CD14-positive monocyte (primary cell): ENCODE measurements at regions not wholly inside any gene's neighbourhood (a gene's known extent, or its start where the extent isn't known, plus 50 kb on each side); places are given as distances from the start of the nearest gene placed in this dataset.

Experiments used
- DNase-seq, 3 donors: peaks; one replicate each; pipeline ENCODE4 v3.0.0-alpha.2; 2011 to 2022
- H2AFZ ChIP-seq: 2 replicates; pipeline ENCODE4 v1.6.0; 2012; ENCODE audit warnings: mild to moderate bottlenecking, low read depth, low read length, inconsistent platforms; ENCODE audit not compliant: insufficient read depth, poor library complexity, severe bottlenecking
- H3K27ac ChIP-seq, 2 donors: 1 replicate in 1 of 2; 2 replicates in 1 of 2; pipeline ENCODE4 v1.5.1; 2012 to 2013; ENCODE audit warnings: low read length in 2 of 2, control low read depth in 1 of 2, inconsistent platforms in 1 of 2, low read depth in 1 of 2, mild to moderate bottlenecking in 1 of 2
- H3K27me3 ChIP-seq, 2 donors: one replicate each; pipeline versions ENCODE4 v1.6.0 to v1.6.1; 2011 to 2013; ENCODE audit warnings: low read length in 2 of 2; ENCODE audit not compliant: control insufficient read depth in 2 of 2, insufficient read depth in 2 of 2
- H3K36me3 ChIP-seq, 2 donors: replicated peaks in 1 of 2; 1 replicate in 1 of 2; 2 replicates in 1 of 2; pipeline versions ENCODE4 v1.5.1 to v1.6.1; 2012 to 2013; ENCODE audit warnings: low read length in 2 of 2, control low read depth in 1 of 2, inconsistent platforms in 1 of 2, mild to moderate bottlenecking in 1 of 2; ENCODE audit not compliant: insufficient read depth in 2 of 2, control insufficient read depth in 1 of 2
- H3K4me1 ChIP-seq, 2 donors: 1 replicate in 1 of 2; 2 replicates in 1 of 2; pipeline versions ENCODE4 v1.5.1 to v1.6.1; 2012 to 2013; ENCODE audit warnings: low read length in 2 of 2, control low read depth in 1 of 2, inconsistent platforms in 1 of 2, mild to moderate bottlenecking in 1 of 2, moderate library complexity in 1 of 2; ENCODE audit not compliant: insufficient read depth in 2 of 2, control insufficient read depth in 1 of 2
- H3K4me2 ChIP-seq: replicated peaks from 2 replicates; pipeline ENCODE3; 2012; ENCODE audit warnings: low read length, moderate library complexity, mild to moderate bottlenecking; ENCODE audit not compliant: poor library complexity, severe bottlenecking; ENCODE audit errors: extremely low read depth
- H3K4me3 ChIP-seq, 3 experiments: fragments of 200-600 bp in 1 of 3; sonication (generic) in 1 of 3; replicated peaks in 1 of 3; 1 replicate in 2 of 3; 2 replicates in 1 of 3; pipeline ENCODE4 v1.5.1; 2011 to 2013; ENCODE audit warnings: low read length in 3 of 3, mild to moderate bottlenecking in 3 of 3, control low read depth in 2 of 3, low read depth in 2 of 3, inconsistent platforms in 1 of 3, moderate library complexity in 1 of 3
- H3K79me2 ChIP-seq: 2 replicates; pipeline ENCODE4 v1.6.0; 2012; ENCODE audit warnings: mild to moderate bottlenecking, control low read depth, inconsistent platforms, low read length, moderate library complexity; ENCODE audit not compliant: insufficient read depth
- H3K9ac ChIP-seq: 2 replicates; pipeline ENCODE4 v1.6.0; 2017; ENCODE audit warnings: low read length, mild to moderate bottlenecking; ENCODE audit not compliant: insufficient read depth, poor library complexity, severe bottlenecking
- H3K9me3 ChIP-seq, 2 donors: replicated peaks in 1 of 2; 1 replicate in 1 of 2; 2 replicates in 1 of 2; pipeline versions ENCODE4 v1.5.1 to v1.6.1; 2012 to 2013; ENCODE audit warnings: low read length in 2 of 2, control low read depth in 1 of 2; ENCODE audit not compliant: control insufficient read depth in 1 of 2, insufficient read depth in 1 of 2
- H4K20me1 ChIP-seq: 2 replicates; pipeline ENCODE4 v1.6.0; 2012; ENCODE audit warnings: mild to moderate bottlenecking, low read length, control low read depth, moderate library complexity; ENCODE audit not compliant: insufficient read depth
- H3K27ac Mint-ChIP-seq, 7 donors: one replicate each; pipeline ENCODE4 v1.8.0; 2020; ENCODE audit warnings: mild to moderate bottlenecking in 7 of 7, mixed read lengths in 7 of 7, moderate library complexity in 6 of 7, inconsistent platforms in 2 of 7
- H3K27me3 Mint-ChIP-seq, 3 donors: one replicate each; pipeline ENCODE4 v1.8.0; 2021 to 2022; ENCODE audit warnings: low read depth in 3 of 3, mild to moderate bottlenecking in 3 of 3, mixed read lengths in 3 of 3, moderate library complexity in 3 of 3, inconsistent platforms in 1 of 3
- H3K36me3 Mint-ChIP-seq, 2 donors: one replicate each; pipeline ENCODE4 v1.8.0; 2020; ENCODE audit warnings: mixed read lengths in 2 of 2, inconsistent platforms in 1 of 2, mild to moderate bottlenecking in 1 of 2
- H3K4me1 Mint-ChIP-seq: one replicate; pipeline ENCODE4 v1.8.0; 2020; ENCODE audit warnings: mild to moderate bottlenecking, mixed read lengths
- H3K4me3 Mint-ChIP-seq, 2 donors: one replicate each; pipeline ENCODE4 v1.8.0; 2020; ENCODE audit warnings: mild to moderate bottlenecking in 2 of 2, mixed read lengths in 2 of 2, moderate library complexity in 1 of 2
- H3K9me3 Mint-ChIP-seq, 7 donors: one replicate each; pipeline ENCODE4 v1.8.0; 2020 to 2022; ENCODE audit warnings: mixed read lengths in 7 of 7, mild to moderate bottlenecking in 6 of 7, moderate library complexity in 6 of 7, inconsistent platforms in 2 of 7
- CTCF ChIP-seq: fragments of 200-600 bp; IDR thresholded peaks from one replicate; pipeline ENCODE4 v1.8.0; 2022; ENCODE audit warnings: antibody characterized with exemption, mild to moderate bottlenecking
- WGBS: methylation state at CpG from one replicate; pipeline ENCODE4 v1.1.5; 2013; ENCODE audit warnings: missing lambda C conversion rate; ENCODE audit not compliant: insufficient coverage; 5-methylcytosine and 5-hydroxymethylcytosine counted together
- intact Hi-C, 2 donors: fragments of 100-400 bp; cut with micrococcal nuclease; formaldehyde crosslinking; loops; one replicate each; pipeline versions ENCODE4 v1.15.0 to v1.15.1; 2023

DNA sequence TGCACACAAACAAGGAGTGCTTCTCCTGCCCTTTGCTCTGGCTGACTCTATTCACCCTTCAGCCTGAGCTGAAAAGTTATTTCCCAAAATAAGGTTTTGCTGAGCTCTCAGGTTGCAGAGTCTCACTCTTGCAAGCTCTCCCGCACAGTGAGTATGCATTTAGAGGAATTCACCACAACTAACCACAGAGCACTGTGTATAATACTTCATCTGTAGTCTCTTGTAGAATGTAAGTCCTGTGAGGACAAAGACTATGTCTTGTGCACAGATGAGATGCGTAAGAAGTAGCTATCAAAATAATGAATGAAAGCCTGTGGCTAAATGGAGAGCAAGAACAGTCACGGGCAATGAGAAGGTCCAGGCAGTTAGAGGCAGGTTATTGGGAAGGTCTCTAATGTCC lies 156.5 kb upstream of the SLCO3A1 start:
- Mint-ChIP-seq H3K4me3 (no peak overlapping the region), H3K36me3 (no peaks in the 10 kb centered on the region), H3K27ac (no peak overlapping the region), H3K27me3 (peaks cover 0 to 5% (median 0%) of the 10 kb centered on the region in 3 donors), H3K9me3 (no peaks in the 10 kb centered on the region), H3K4me1 (peaks cover 22% of the 10 kb centered on the region)
- H3K27ac ChIP-seq, result no peak overlapping the region
- H3K9me3 ChIP-seq, result no peaks in the 10 kb centered on the region
- H3K4me2 ChIP-seq, result no peak overlapping the region
- intact Hi-C loops, result no loop called here
- H3K36me3 ChIP-seq, result no peaks in the 10 kb centered on the region
- no peak overlapping the region for H3K9ac ChIP-seq
- no peaks in the 10 kb centered on the region for H3K79me2 ChIP-seq
- no peaks in the 10 kb centered on the region for H3K27me3 ChIP-seq
- no peaks in the 10 kb centered on the region for H4K20me1 ChIP-seq
- 96% methylated on average over 2 of the region's 3 CpGs for WGBS
- DNase-seq, result no peak
- no peak overlapping the region for H2AFZ ChIP-seq
- TF ChIP-seq CTCF, result no peak
- no peak overlapping the region for H3K4me3 ChIP-seq
- peaks cover 9 to 19% of the 10 kb centered on the region in 2 donors for H3K4me1 ChIP-seq

DNA sequence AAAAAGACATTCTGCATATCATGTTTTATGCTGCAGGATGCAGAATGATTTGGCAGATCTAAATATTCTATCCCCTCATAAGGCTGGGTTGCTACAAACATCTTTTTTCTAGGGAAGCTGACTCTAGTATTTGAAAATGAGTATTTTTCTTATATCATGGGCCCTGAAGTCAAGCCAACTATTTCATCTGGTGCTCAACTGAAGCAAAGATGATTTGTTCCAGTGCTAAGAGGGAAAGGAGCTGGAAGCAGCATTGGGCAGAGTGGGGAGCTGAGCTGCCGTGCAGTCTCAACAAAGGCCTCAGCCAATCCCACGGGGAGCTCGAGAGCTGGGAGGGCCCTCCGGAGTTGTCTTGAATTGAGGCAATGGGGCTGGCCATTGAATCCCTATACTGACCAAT lies 155.3 kb upstream of the SLCO3A1 start:
- Mint-ChIP-seq H3K27me3 (peaks cover 0 to 2% (median 0%) of the 10 kb centered on the region in 3 donors), H3K9me3 (no peaks in the 10 kb centered on the region), H3K36me3 (no peaks in the 10 kb centered on the region), H3K27ac (no peak overlapping the region), H3K4me3 (no peak overlapping the region), H3K4me1 (peaks cover 24% of the 10 kb centered on the region)
- Histone ChIP-seq H3K4me3 (no peak overlapping the region), H4K20me1 (no peaks in the 10 kb centered on the region), H3K27me3 (no peaks in the 10 kb centered on the region), H3K9ac (no peak overlapping the region), H3K36me3 (no peaks in the 10 kb centered on the region), H3K27ac (no peak overlapping the region), H3K9me3 (no peaks in the 10 kb centered on the region), H3K4me1 (peaks cover 9 to 19% of the 10 kb centered on the region in 2 donors), H2AFZ (no peak overlapping the region), H3K79me2 (no peaks in the 10 kb centered on the region), H3K4me2 (no peak overlapping the region)
- 100% methylated on average over 1 of the region's 4 CpGs for WGBS
- intact Hi-C loops, result no loop called here
- DNase-seq, result no peak
- TF ChIP-seq CTCF, result no peak
